Liver (tissue), 8 donors: ENCODE measurements at regions not wholly inside any gene's neighbourhood (a gene's known extent, or its start where the extent isn't known, plus 50 kb on each side); places are given as distances from the start of the nearest gene placed in this dataset.

Source experiments
- DNase-seq: peaks from one replicate; pipeline ENCODE4 v3.0.0-alpha.2; 2017; ENCODE audit warnings: low spot score
- H3K27ac ChIP-seq, 2 donors: one replicate each; pipeline ENCODE4 v1.7.0; 2013; ENCODE audit warnings: inconsistent platforms in 2 of 2, low read length in 2 of 2, control low read depth in 1 of 2, low read depth in 1 of 2, mild to moderate bottlenecking in 1 of 2
- H3K27me3 ChIP-seq, 4 donors: one replicate each; pipeline versions ENCODE4 v1.6.1 to v1.7.0; 2013; ENCODE audit warnings: low read length in 3 of 4, inconsistent platforms in 1 of 4, mild to moderate bottlenecking in 1 of 4, moderate library complexity in 1 of 4; ENCODE audit not compliant: control insufficient read depth in 4 of 4, insufficient read depth in 4 of 4
- H3K36me3 ChIP-seq, 4 donors: one replicate each; pipeline versions ENCODE4 v1.6.1 to v1.7.0; 2013; ENCODE audit warnings: low read length in 3 of 4, mild to moderate bottlenecking in 3 of 4, low read depth in 1 of 4, moderate library complexity in 1 of 4; ENCODE audit not compliant: control insufficient read depth in 4 of 4, insufficient read depth in 3 of 4
- H3K4me1 ChIP-seq, 4 donors: one replicate each; pipeline versions ENCODE4 v1.6.1 to v1.7.0; 2013; ENCODE audit warnings: low read length in 3 of 4, mild to moderate bottlenecking in 3 of 4, moderate library complexity in 1 of 4; ENCODE audit not compliant: control insufficient read depth in 4 of 4, insufficient read depth in 4 of 4
- H3K4me3 ChIP-seq, 3 donors: one replicate each; pipeline versions ENCODE4 v1.6.1 to v1.7.0; 2013; ENCODE audit warnings: low read length in 3 of 3, control low read depth in 1 of 3, low read depth in 1 of 3, mild to moderate bottlenecking in 1 of 3
- H3K9ac ChIP-seq, 2 donors: one replicate each; pipeline ENCODE4 v1.7.0; 2013; ENCODE audit warnings: low read length in 2 of 2, mild to moderate bottlenecking in 2 of 2, moderate library complexity in 2 of 2, control low read depth in 1 of 2, low read depth in 1 of 2
- H3K9me3 ChIP-seq, 4 donors: one replicate each; pipeline versions ENCODE4 v1.6.1 to v1.7.0; 2013; ENCODE audit warnings: low read length in 3 of 4; ENCODE audit not compliant: control insufficient read depth in 4 of 4
- EGR1 ChIP-seq, 2 donors: IDR thresholded peaks; 2 replicates each; pipeline ENCODE4 v1.6.1; 2016 to 2018; ENCODE audit warnings: antibody characterized with exemption in 2 of 2, low read depth in 2 of 2
- FOXA1 ChIP-seq: IDR thresholded peaks from 2 replicates; pipeline ENCODE4 v1.6.1; 2016; ENCODE audit warnings: antibody characterized with exemption
- FOXA2 ChIP-seq: IDR thresholded peaks from 2 replicates; pipeline ENCODE4 v1.6.1; 2016; ENCODE audit warnings: antibody characterized with exemption
- GABPA ChIP-seq, 2 donors: IDR thresholded peaks in 1 of 2; conservative IDR thresholded peaks in 1 of 2; 2 replicates each; pipeline ENCODE4 v1.6.1; 2016; ENCODE audit warnings: antibody characterized with exemption in 2 of 2, mild to moderate bottlenecking in 1 of 2, moderate library complexity in 1 of 2
- HNF4A ChIP-seq, 2 donors: conservative IDR thresholded peaks; 2 replicates each; pipeline ENCODE4 v1.6.1; 2016; ENCODE audit warnings: antibody characterized with exemption in 2 of 2, mild to moderate bottlenecking in 2 of 2
- HNF4G ChIP-seq: IDR thresholded peaks from 2 replicates; pipeline ENCODE4 v1.6.1; 2016; ENCODE audit warnings: antibody characterized with exemption
- JUND ChIP-seq, 2 donors: IDR thresholded peaks; 2 replicates each; pipeline ENCODE4 v1.6.1; 2016; ENCODE audit warnings: antibody characterized with exemption in 2 of 2
- MAX ChIP-seq: IDR thresholded peaks from 2 replicates; pipeline ENCODE4 v1.6.1; 2016; ENCODE audit warnings: antibody characterized with exemption
- NR2F2 ChIP-seq: IDR thresholded peaks from 2 replicates; pipeline ENCODE4 v1.6.1; 2016; ENCODE audit warnings: antibody characterized with exemption
- RAD21 ChIP-seq, 2 donors: IDR thresholded peaks; 2 replicates each; pipeline ENCODE4 v1.6.1; 2016; ENCODE audit warnings: antibody characterized with exemption in 2 of 2, mild to moderate bottlenecking in 2 of 2
- RXRA ChIP-seq, 2 donors: IDR thresholded peaks; 2 replicates each; pipeline ENCODE4 v1.6.1; 2017 to 2018; ENCODE audit warnings: antibody characterized with exemption in 2 of 2, mild to moderate bottlenecking in 1 of 2
- SP1 ChIP-seq: IDR thresholded peaks from 2 replicates; pipeline ENCODE4 v1.6.1; 2018; ENCODE audit warnings: antibody characterized with exemption, mild to moderate bottlenecking
- YY1 ChIP-seq: IDR thresholded peaks from 2 replicates; pipeline ENCODE4 v1.6.1; 2016; ENCODE audit warnings: antibody characterized with exemption, mild to moderate bottlenecking
- ZBTB33 ChIP-seq: IDR thresholded peaks from 2 replicates; pipeline ENCODE4 v1.6.1; 2016; ENCODE audit warnings: antibody characterized with exemption
- WGBS: extraction: QIAGEN DNeasy Blood & Tissue Kit; methylation state at CpG from one replicate; pipeline ENCODE4 v1.1.7; 2013; 5-methylcytosine and 5-hydroxymethylcytosine counted together
- TF ChIP-seq, protein P1 (sequence below): fragments of 150-350 bp; IDR thresholded peaks from 2 replicates; pipeline ENCODE4 v1.5.1; 2017; ENCODE audit warnings: improper control_type of control experiment, low read depth, low read length; ENCODE audit not compliant: missing input control
- TF ChIP-seq, protein P2 (sequence below): IDR thresholded peaks from 2 replicates; pipeline ENCODE4 v1.6.1; 2016; ENCODE audit warnings: antibody characterized with exemption, mild to moderate bottlenecking
- donor health status: healthy.
- donor health status: healthy.
- donor health status: healthy.
- donor health status: healthy.
- donor health status: healthy.

DNA sequence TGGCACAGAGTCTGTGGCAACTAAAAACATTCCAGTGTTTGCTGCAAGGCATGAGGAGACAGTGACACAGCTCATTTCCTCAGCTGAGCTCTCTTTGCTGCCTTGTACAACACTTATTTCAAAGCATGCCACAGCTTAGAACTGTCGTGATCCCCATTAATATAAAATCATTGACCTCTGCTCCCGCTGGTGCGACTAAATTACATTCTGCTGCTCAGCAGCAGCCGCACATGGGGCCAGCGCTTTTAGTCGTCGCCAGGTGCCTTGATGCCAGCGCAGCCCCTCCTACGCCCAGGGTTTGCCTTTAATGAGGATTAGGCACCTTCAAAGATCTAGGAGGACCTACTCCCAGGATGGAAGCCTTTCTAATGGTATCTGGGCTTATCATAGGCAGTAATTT lies 717.9 kb upstream of the POU3F2 start:
- no peak for DNase-seq
- no peak overlapping the region for H3K9ac ChIP-seq
- no peaks in the 10 kb centered on the region for H3K27me3 ChIP-seq
- H3K9me3 ChIP-seq, result no peaks in the 10 kb centered on the region
- WGBS, result 81% methylated on average over 9 of the region's 9 CpGs
- H3K36me3 ChIP-seq, result no peaks in the 10 kb centered on the region
- TF ChIP-seq YY1 (no peak), SP1 (no peak), MAX (no peak), FOXA2 (no peak), EGR1 (IDR thresholded peaks at IDR 0.05; ENCODE audit: low read depth in 2 of 2) (no peak), GABPA (IDR thresholded peaks at IDR 0.05 in 1 of 2, conservative IDR thresholded peaks at IDR 0.05 in 1 of 2) (no peak), RXRA (IDR thresholded peaks at IDR 0.05) (no peak), HNF4G (no peak), HNF4A (conservative IDR thresholded peaks at IDR 0.05) (no peak)
- TF ChIP-seq, protein P1, sequence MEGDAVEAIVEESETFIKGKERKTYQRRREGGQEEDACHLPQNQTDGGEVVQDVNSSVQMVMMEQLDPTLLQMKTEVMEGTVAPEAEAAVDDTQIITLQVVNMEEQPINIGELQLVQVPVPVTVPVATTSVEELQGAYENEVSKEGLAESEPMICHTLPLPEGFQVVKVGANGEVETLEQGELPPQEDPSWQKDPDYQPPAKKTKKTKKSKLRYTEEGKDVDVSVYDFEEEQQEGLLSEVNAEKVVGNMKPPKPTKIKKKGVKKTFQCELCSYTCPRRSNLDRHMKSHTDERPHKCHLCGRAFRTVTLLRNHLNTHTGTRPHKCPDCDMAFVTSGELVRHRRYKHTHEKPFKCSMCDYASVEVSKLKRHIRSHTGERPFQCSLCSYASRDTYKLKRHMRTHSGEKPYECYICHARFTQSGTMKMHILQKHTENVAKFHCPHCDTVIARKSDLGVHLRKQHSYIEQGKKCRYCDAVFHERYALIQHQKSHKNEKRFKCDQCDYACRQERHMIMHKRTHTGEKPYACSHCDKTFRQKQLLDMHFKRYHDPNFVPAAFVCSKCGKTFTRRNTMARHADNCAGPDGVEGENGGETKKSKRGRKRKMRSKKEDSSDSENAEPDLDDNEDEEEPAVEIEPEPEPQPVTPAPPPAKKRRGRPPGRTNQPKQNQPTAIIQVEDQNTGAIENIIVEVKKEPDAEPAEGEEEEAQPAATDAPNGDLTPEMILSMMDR, result no peak
- no peaks in the 10 kb centered on the region for H3K4me1 ChIP-seq
- H3K4me3 ChIP-seq, result no peak overlapping the region
- H3K27ac ChIP-seq, result no peak overlapping the region

GRCh38 chr6:98117068-98117467 lies 717.3 kb upstream of the POU3F2 start:
- no peak overlapping the region for H3K4me3 ChIP-seq
- no peaks in the 10 kb centered on the region for H3K27me3 ChIP-seq
- no peaks in the 10 kb centered on the region for H3K4me1 ChIP-seq
- WGBS, result 39% methylated on average over 1 of the region's 1 CpG
- no peak for DNase-seq
- H3K9ac ChIP-seq, result no peak overlapping the region
- H3K27ac ChIP-seq, result no peak overlapping the region
- no peaks in the 10 kb centered on the region for H3K36me3 ChIP-seq
- H3K9me3 ChIP-seq, result no peaks in the 10 kb centered on the region
- TF ChIP-seq RAD21 (IDR thresholded peaks at IDR 0.05) (no peak), NR2F2 (no peak), ZBTB33 (no peak), FOXA1 (no peak), YY1 (no peak), HNF4A (conservative IDR thresholded peaks at IDR 0.05) (no peak), FOXA2 (no peak), JUND (IDR thresholded peaks at IDR 0.05) (no peak), HNF4G (no peak), SP1 (no peak), RXRA (IDR thresholded peaks at IDR 0.05) (no peak)
- TF ChIP-seq, protein P2, sequence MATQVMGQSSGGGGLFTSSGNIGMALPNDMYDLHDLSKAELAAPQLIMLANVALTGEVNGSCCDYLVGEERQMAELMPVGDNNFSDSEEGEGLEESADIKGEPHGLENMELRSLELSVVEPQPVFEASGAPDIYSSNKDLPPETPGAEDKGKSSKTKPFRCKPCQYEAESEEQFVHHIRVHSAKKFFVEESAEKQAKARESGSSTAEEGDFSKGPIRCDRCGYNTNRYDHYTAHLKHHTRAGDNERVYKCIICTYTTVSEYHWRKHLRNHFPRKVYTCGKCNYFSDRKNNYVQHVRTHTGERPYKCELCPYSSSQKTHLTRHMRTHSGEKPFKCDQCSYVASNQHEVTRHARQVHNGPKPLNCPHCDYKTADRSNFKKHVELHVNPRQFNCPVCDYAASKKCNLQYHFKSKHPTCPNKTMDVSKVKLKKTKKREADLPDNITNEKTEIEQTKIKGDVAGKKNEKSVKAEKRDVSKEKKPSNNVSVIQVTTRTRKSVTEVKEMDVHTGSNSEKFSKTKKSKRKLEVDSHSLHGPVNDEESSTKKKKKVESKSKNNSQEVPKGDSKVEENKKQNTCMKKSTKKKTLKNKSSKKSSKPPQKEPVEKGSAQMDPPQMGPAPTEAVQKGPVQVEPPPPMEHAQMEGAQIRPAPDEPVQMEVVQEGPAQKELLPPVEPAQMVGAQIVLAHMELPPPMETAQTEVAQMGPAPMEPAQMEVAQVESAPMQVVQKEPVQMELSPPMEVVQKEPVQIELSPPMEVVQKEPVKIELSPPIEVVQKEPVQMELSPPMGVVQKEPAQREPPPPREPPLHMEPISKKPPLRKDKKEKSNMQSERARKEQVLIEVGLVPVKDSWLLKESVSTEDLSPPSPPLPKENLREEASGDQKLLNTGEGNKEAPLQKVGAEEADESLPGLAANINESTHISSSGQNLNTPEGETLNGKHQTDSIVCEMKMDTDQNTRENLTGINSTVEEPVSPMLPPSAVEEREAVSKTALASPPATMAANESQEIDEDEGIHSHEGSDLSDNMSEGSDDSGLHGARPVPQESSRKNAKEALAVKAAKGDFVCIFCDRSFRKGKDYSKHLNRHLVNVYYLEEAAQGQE, result no peak
- TF ChIP-seq, protein P1, result no peak
